GM18870 (cell line): ENCODE measurements at regions not wholly inside any gene's neighbourhood (a gene's known extent, or its start where the extent isn't known, plus 50 kb on each side); places are given as distances from the start of the nearest gene placed in this dataset.
A peak's percentile ranks its signal among the peaks of the same experiment; 100 is the strongest.
"Not testable (repeated sequence)": the region's sequence is repeated elsewhere in the genome, so short reads cannot be mapped to it uniquely, and the experiment has no call there.

Source experiments
- ATAC-seq: cut with Tn5 transposase; IDR thresholded peaks from one replicate; pipeline ENCODE4 v1.9.1; 2021; ENCODE audit warnings: moderate library complexity; ENCODE audit not compliant: unreplicated experiment

- ATAC-seq, result no peak
These were observed 246.8 kb upstream of the DAB2 start for GRCh38 chr5:39671561-39671961.

DNA sequence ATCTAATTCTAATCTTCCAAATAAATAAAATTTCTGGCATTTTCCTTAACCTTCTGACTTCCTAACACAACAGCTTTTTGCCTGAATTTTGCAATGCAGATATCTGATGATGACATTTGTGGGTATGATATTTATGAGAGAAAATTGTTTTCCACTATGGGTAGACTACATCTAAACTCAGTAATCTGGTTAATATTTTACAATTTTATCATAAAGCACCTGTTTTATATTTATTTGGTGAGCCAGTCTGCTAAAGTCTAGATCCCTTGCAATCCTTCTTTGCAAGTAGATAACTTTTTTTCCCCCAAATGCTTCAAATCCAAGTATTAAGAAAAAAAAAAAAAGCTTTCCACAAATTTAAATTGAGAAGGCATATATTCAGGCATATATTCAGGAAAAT is 246.2 kb upstream of the DAB2 start:
- ATAC-seq, result no peak

DNA sequence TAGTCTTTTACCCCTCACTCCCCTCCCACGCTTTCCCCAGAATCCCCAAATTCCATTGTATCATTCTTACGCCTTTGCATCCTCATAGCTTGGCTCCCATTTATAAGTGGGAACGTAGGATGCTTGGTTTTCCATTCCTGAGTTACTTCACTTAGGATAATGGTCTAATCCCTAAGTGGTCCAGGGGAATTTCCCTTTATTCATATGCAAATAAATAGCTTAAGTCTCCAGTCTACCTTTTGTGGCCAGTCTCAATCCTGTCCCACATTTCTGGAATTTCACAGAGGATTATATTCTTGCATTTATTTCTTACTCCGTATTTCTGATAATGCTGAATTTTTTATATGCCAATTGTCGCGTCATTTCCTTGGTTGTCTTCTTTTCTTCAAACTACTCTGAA is 245.6 kb upstream of the DAB2 start:
- no peak for ATAC-seq

DNA sequence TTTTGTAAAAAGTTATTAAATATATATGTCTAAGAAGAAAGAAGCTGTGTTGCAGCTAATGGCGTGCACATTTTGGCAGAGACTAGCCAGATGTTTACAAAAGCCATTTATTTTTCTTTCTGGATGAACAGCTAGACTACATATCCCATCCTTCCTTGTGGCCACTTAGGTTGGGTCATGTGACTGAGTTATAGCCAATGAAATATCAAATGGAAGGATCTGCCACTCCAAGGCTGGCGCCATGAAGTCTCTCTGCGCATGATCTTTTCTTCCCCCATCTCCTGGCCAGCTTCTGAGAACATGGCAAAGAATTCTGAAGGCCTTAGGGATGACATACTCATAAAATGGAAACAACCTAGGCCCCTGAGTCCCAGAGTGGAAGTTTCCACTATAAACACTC is 244.2 kb upstream of the DAB2 start:
- no peak for ATAC-seq

DNA sequence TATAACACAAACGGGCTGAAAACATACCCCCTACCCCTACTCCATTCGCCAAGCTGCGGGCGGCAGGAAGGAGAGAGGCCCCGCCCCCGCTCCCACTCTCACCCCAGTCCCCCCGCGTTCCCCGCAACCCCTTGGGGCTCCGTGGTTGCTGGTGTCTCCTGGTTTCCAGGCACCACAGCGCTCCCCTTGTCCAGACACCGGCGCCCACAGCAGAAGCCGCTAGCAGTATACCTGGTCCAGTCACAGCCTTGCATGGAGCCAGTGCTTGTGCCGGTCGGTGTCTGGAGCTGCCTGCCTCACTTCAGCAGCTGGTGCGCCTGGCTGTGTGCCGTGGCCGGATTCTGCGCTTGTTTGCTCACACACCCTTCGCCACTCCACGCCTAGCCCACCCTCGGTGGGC is 240.5 kb upstream of the DAB2 start:
- ATAC-seq, result no peak

DNA sequence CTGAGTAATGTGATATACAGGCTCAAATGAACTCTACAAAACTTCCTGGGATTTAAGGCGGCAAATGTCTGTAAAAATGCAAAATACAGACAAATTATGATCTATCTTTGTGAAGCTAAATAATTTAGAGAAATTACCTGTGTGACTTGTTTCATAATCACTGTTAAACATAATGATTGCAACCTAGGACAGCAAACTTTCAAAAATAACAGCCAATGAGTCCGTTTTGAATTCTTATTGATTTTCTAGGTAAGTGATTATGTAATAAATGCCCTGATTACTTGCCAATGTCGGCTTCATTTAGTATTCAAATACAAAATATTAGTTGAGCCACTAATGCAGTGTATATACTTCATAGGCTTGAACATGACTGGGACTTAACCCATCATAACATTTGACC is 238.2 kb upstream of the DAB2 start:
- no peak for ATAC-seq

DNA sequence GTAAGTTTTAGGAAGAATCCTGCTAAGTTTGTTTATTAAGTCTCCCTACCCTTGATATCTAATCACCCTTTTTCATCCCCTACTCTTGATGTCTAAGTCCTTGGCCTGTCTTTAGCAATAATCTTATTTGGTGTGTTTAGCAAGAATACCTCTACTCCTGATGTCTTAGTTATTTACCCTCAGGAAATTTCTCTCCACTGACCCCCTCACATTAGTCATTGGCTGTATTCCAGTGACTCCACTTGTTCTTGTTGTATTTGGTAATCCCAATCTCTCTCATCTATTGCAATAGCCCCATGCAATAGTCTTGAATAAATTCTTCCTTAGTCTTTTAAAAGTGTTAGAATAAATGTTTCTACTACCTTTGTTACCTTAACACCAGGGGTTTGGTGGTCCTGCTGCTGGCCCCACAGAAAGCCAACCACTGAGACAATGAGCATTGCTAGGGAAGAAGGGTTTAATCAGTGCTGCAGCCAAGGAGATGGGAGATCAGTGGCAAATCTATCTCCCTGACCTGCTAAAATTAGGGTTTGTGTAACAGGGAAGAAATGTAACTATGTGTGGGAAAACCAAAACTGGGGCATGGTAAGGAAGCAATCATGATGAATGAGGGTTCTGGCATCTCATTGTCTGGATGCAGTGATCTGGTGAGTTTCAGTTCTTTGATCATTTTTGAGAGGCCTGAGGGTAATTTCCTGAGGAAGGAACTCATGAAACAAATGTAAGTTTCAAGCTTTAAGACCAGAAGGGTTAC is 236.4 kb upstream of the DAB2 start:
- no peak for ATAC-seq

DNA sequence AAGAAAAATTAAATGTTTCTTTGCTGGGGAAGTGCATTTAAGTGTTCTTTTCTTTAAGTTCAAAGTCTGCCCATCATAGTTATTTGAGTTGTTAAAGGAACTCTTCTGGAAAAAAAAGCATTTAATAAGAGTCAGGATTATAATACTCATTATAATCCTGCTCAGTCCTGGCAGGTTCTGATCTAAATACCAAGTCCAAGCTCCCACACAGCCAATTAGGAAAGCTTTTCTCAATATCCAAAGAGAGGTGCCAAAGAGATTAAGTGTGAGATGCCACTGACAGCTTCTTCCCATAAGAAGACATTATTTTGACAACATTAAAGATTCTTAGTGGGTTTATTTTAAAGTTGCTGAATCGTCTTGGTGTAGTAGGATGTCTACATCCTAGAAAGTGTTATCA is 235.2 kb upstream of the DAB2 start:
- ATAC-seq, result no peak

DNA sequence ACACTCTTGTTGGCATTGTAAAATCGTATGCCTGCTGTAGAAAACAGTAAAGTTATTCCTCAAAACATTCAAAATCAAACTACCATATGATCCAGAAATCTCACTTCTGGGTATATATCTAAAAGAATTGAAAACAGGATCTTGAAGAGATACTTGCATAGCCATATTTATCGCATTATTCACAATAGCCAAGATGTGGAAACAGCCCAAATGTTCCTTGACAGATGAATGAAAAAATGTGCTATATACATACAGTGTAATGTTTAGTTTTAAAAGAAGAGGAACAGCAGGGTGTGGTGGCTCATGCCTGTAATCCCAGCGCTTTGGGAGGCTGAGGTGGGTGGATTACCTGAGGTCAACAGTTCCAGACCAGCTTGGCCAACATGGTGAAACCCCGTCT is 234.1 kb upstream of the DAB2 start:
- ATAC-seq, result no peak

GRCh38 chr5:39657943-39658342 is 233.2 kb upstream of the DAB2 start:
- peak; percentile 67 for ATAC-seq

GRCh38 chr5:39656600-39656999 is 231.8 kb upstream of the DAB2 start:
- no peak for ATAC-seq

DNA sequence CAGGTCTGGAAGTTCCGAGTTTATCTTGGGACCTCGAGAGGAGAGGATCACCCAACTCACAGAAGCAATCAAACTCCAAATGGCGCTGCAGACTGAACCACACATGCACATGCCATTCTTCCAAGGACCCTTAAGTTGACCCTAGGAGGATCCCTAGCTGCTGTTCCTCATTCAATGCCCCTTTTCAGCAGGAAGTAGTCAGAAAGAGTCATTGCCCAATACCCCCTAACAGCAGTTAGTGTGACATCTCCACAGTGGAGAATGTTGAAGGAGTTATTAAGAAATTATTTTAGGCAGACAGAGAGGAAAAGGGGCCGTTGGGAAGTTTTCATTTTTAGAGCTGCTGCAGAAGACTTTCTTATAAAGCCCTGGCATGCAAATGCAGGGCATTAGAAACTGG is 229.9 kb upstream of the DAB2 start:
- no peak for ATAC-seq

- not testable (repeated sequence) for ATAC-seq
These were observed 227.7 kb upstream of the DAB2 start for GRCh38 chr5:39652481-39652880.

DNA sequence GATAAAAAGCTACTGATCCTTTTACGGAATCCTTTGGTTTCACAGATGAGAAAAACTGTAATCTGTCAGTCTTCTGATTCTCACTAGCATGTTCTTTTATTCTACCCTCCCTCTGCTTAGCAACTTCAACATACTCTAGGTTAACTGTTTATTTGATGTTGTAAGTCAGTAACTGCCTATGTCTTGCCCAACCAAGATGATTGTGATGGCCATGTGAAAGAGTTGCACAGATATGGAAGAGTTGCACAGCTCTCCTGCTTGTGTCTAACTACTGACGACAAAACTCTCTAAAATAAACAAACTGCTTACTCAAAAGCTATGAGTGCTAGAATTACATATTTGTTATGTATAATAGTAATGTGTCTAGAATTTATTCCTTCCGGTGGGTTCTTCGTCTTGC is 227.3 kb upstream of the DAB2 start:
- ATAC-seq, result no peak

DNA sequence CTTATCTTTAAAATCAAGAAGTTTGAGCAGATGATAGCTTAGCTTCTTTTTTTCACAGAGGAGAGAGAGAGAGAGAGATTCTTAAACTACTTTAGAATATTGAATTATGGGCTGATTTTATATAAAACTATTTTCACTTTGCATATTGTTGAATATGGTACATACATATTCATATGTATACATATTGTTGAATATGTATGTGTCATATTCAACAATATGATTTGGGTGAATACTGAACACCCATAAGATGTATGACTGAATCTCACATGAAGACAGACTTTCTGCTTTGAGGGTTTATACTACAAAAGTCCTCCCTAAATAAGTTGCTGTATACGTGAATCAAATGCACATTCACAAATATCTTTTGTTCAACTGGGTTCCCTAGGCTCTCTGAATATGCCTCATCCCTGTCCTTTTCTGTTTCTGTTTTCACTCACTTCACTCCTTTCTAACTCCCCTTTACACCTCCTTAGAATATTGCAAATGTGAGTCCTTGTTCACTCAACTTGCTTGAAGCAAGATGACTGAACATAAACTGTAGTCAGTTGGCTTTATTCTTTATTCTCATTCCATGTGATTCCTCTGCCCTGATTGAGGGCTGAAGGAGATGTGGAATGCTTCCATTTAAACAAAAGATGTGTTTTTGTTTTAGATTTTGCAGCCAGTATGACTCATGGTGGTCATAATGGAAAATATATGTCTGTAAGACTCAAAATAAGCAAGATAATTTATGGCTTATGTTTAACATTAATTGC is 225.4 kb upstream of the DAB2 start:
- no peak for ATAC-seq

DNA sequence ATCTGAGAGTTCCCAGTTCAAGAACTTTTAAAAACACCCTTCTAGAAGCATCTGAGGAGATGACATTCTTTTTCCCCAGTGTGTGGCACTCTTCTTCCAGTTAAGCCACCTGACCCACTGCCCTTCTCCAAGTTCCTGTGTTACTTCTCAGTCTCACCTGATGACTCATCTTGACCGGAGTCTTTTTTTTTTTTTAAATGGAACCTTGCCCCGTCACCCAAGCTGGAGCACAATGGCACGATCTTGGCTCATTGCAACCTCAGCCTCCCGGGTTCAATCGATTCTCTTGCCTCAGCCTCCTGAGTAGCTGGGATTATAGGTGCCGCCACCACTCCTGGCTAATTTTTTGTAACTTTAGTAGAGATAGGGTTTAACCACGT is 224.1 kb upstream of the DAB2 start:
- no peak for ATAC-seq

DNA sequence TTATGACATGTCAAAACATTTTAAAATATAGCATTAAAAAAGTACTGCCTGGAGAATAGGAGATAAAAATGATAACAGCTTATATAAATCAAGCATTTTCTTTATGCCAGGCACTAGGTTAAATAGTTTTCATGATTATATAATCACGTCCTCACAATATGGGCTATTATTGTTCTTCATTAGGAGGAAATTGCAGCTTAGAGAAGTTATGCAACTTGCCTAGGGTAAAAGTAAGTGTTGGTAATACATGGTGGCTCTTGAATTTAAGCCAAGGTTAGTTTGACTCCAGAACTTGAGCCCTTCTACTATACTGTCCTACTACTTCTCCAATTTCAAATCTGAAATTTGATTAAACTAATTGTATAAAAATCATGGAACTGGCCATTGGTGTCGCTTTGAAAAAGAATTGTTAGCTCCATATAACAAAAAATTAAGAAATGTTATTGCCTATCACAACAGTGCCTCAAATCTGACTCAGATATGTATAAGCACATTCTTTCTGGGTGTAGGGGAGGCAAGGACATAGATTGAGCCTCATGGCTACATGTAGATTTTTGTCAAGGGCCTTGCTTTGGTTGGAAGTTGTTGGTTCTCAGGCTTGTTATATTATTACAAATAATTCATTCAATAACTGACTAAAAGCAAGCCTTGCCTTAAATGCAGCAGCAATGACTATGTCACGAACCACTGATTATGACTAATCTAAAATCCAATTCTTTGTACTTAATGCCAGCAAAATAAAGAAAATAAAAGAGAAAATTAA is 223.5 kb upstream of the DAB2 start:
- ATAC-seq, result no peak

DNA sequence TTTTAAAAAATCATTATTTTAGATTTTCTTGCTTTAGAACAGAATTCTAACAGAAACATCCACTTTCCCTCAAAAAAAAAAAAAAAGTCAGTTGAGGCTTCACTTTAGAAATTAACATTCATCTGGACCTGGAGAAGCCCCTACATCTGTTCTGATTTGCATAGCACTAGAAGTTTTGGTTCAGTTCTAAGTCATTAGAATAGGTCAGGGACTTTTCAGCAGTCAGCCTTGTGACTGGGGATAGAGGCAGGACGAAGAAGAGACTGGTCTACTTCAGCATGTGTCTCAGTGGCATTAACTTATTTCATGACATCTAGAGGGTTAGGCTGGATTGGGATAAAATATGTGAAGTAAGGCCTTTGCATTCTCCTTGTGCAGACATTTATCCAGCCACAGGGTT is 215.8 kb upstream of the DAB2 start:
- ATAC-seq, result peak; percentile 96

GRCh38 chr5:39639618-39640089 is 214.9 kb upstream of the DAB2 start:
- ATAC-seq, result no peak

DNA sequence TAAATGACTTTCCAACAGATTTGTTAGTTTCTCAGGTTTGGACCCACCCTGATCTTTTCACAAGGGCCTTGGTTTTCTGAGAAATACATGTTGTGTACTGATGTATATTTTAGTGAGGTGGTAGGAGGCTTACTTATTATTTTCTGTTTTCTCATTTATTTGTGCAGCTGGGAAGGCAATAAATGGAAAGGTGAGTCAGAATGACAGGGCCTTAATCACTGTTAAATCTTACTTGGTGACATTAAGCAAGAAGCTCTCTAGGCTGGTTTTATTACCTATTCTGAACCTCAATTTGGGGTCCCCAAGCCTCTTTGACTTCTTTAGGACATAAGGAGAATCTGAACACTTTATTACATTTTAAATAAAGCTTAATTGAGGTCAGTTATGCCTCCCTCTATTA is 214.0 kb upstream of the DAB2 start:
- ATAC-seq, result no peak

GRCh38 chr5:39633057-39633456 is 208.3 kb upstream of the DAB2 start:
- no peak for ATAC-seq

DNA sequence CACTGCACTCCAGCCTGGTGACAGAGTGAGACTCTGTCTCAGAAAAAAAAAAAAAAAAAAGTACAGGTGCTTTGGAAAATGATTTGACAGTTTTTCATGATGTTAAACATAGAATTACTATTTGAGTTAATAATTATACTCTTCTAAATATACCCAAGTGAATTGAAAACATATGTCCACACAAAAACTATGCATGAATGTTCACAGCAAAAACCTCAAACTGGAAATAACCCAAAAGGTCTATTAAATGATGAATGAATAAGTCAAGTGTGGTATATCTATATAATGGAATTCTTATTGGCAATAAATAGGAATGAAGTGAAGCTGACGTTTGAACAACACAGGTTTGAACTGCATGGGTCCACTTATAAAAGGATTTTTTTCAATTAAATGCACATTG is 207.2 kb upstream of the DAB2 start:
- no peak for ATAC-seq
